Neuronal stem cell (in vitro differentiated cells): ENCODE measurements at regions not wholly inside any gene's neighbourhood (a gene's known extent, or its start where the extent isn't known, plus 50 kb on each side); places are given as distances from the start of the nearest gene placed in this dataset.

ENCODE experiments used
- DNase-seq: peaks from one replicate; pipeline ENCODE4 v3.0.0-alpha.2; 2013; ENCODE audit warnings: low spot score
- H2AFZ ChIP-seq: one replicate; pipeline ENCODE4 v1.6.1; 2013; ENCODE audit warnings: mild to moderate bottlenecking, low read length, inconsistent platforms
- H2AK5ac ChIP-seq: 2 replicates; pipeline ENCODE4 v1.6.1; 2013; ENCODE audit warnings: low read depth, mild to moderate bottlenecking, inconsistent platforms, low read length, moderate library complexity, mixed read lengths
- H2BK120ac ChIP-seq: 2 replicates; pipeline ENCODE4 v1.6.1; 2013; ENCODE audit warnings: low read depth, mild to moderate bottlenecking, inconsistent platforms, low read length, moderate library complexity, mixed read lengths
- H2BK12ac ChIP-seq: one replicate; pipeline ENCODE4 v1.6.1; 2013; ENCODE audit warnings: low read length, inconsistent platforms
- H2BK15ac ChIP-seq: 2 replicates; pipeline ENCODE4 v1.6.1; 2013; ENCODE audit warnings: mild to moderate bottlenecking, low read length, inconsistent platforms, mixed read lengths
- H2BK5ac ChIP-seq: one replicate; pipeline ENCODE4 v1.6.1; 2013; ENCODE audit warnings: inconsistent platforms, mild to moderate bottlenecking, low read length, moderate library complexity
- H3K14ac ChIP-seq: one replicate; pipeline ENCODE4 v1.6.1; 2013; ENCODE audit warnings: low read length, inconsistent platforms
- H3K18ac ChIP-seq: 2 replicates; pipeline ENCODE4 v1.6.1; 2013; ENCODE audit warnings: low read length, inconsistent platforms
- H3K23ac ChIP-seq: 2 replicates; pipeline ENCODE4 v1.6.1; 2013; ENCODE audit warnings: low read depth, mild to moderate bottlenecking, mixed read lengths, low read length, inconsistent platforms; ENCODE audit not compliant: poor library complexity
- H3K27ac ChIP-seq: replicated peaks from 3 replicates; pipeline ENCODE4 v1.5.1; 2013; ENCODE audit warnings: low read length, inconsistent platforms
- H3K27me3 ChIP-seq, 3 experiments: 2 replicates each; pipeline ENCODE4 v1.6.1; 2013; ENCODE audit warnings: low read length in 3 of 3, mild to moderate bottlenecking in 2 of 3, inconsistent platforms in 1 of 3, low read depth in 1 of 3, mixed read lengths in 1 of 3, moderate library complexity in 1 of 3; ENCODE audit not compliant: control insufficient read depth in 3 of 3, insufficient read depth in 3 of 3
- H3K36me3 ChIP-seq, 2 donors: replicated peaks in 1 of 2; 2 replicates each; pipeline ENCODE4 v1.6.1; 2013; ENCODE audit warnings: low read length in 2 of 2; ENCODE audit not compliant: control insufficient read depth in 2 of 2, insufficient read depth in 2 of 2
- H3K4ac ChIP-seq: 2 replicates; pipeline ENCODE4 v1.6.1; 2013; ENCODE audit warnings: inconsistent platforms, mild to moderate bottlenecking, low read length, moderate library complexity
- H3K4me1 ChIP-seq, 2 donors: 1 replicate in 1 of 2; 2 replicates in 1 of 2; pipeline ENCODE4 v1.6.1; 2013; ENCODE audit warnings: low read length in 2 of 2, low read depth in 1 of 2; ENCODE audit not compliant: control insufficient read depth in 2 of 2, insufficient read depth in 1 of 2
- H3K4me2 ChIP-seq: one replicate; pipeline ENCODE4 v1.6.1; 2013; ENCODE audit warnings: mild to moderate bottlenecking, low read length, inconsistent platforms; ENCODE audit not compliant: insufficient read depth, poor library complexity, severe bottlenecking
- H3K4me3 ChIP-seq, 2 donors: 2 replicates each; pipeline ENCODE4 v1.5.1; 2013; ENCODE audit warnings: low read length in 2 of 2, mild to moderate bottlenecking in 2 of 2, inconsistent platforms in 1 of 2, moderate library complexity in 1 of 2
- H3K79me1 ChIP-seq: one replicate; pipeline ENCODE4 v1.6.1; 2013; ENCODE audit warnings: low read depth, mild to moderate bottlenecking, inconsistent platforms, low read length, moderate library complexity
- H3K9ac ChIP-seq: one replicate; pipeline ENCODE4 v1.6.1; 2013; ENCODE audit warnings: mild to moderate bottlenecking, low read depth, low read length, inconsistent platforms; ENCODE audit not compliant: poor library complexity
- H3K9me3 ChIP-seq, 2 donors: replicated peaks in 1 of 2; 2 replicates each; pipeline versions ENCODE3 to v1.6.1; 2013; ENCODE audit warnings: low read length in 2 of 2, mild to moderate bottlenecking in 2 of 2, inconsistent platforms in 1 of 2, low read depth in 1 of 2, mixed read lengths in 1 of 2, moderate library complexity in 1 of 2; ENCODE audit not compliant: control insufficient read depth in 2 of 2, insufficient read depth in 1 of 2
- H4K8ac ChIP-seq: one replicate; pipeline ENCODE4 v1.6.1; 2013; ENCODE audit warnings: low read depth, mild to moderate bottlenecking, inconsistent platforms, low read length, moderate library complexity
- H4K91ac ChIP-seq: one replicate; pipeline ENCODE4 v1.6.1; 2013; ENCODE audit warnings: low read length, low read depth, mild to moderate bottlenecking, inconsistent platforms; ENCODE audit not compliant: poor library complexity
- WGBS, 2 donors: extraction: QIAGEN DNeasy Blood & Tissue Kit; methylation state at CpG; one replicate each; pipeline ENCODE4 v1.1.7; 2013; ENCODE audit warnings: missing lambda C conversion rate in 2 of 2, mixed read lengths in 1 of 2; ENCODE audit not compliant: insufficient read length in 2 of 2, insufficient replicate concordance in 1 of 2; ENCODE audit errors: extremely low coverage in 2 of 2; 5-methylcytosine and 5-hydroxymethylcytosine counted together

GRCh38 chr4:162506253-162506652 is 342.5 kb upstream of the FSTL5 start:
- H3K27ac ChIP-seq, result no peak overlapping the region
- WGBS, 2 donors, result no CpG with 5 or more reads among the region's 2 CpGs
- H3K79me1 ChIP-seq, result no peaks in the 10 kb centered on the region

GRCh38 chr4:162503868-162504267 is 340.1 kb upstream of the FSTL5 start:
- H2AFZ ChIP-seq, result no peak overlapping the region
- no peak for DNase-seq
- H2AK5ac ChIP-seq, result no peak overlapping the region
- H2BK12ac ChIP-seq, result no peak overlapping the region
- no peaks in the 10 kb centered on the region for H3K27me3 ChIP-seq
- H2BK15ac ChIP-seq, result no peak overlapping the region
- H3K4me2 ChIP-seq, result no peak overlapping the region
- no peak overlapping the region for H2BK5ac ChIP-seq
- no peaks in the 10 kb centered on the region for H3K4me1 ChIP-seq
- no peak overlapping the region for H3K14ac ChIP-seq
- H3K27ac ChIP-seq, result no peak overlapping the region
- H4K8ac ChIP-seq, result no peak overlapping the region
- no peaks in the 10 kb centered on the region for H3K79me1 ChIP-seq
- no peak overlapping the region for H3K4me3 ChIP-seq
- no peak overlapping the region for H3K23ac ChIP-seq
- H3K18ac ChIP-seq, result no peak overlapping the region
- no peak overlapping the region for H2BK120ac ChIP-seq
- H4K91ac ChIP-seq, result no peak overlapping the region
- H3K9me3 ChIP-seq, result no peaks in the 10 kb centered on the region
- H3K36me3 ChIP-seq, result no peaks in the 10 kb centered on the region
- H3K9ac ChIP-seq, result no peak overlapping the region
- no peak overlapping the region for H3K4ac ChIP-seq
- no CpG with 5 or more reads among the region's 4 CpGs for WGBS, 2 donors

More at GRCh38 chr4:162506253-162506652, 342.5 kb upstream of the FSTL5 start:
- no peak for DNase-seq
- peaks cover 0 to 2% of the 10 kb centered on the region in 2 donors for H3K4me1 ChIP-seq
- no peaks in the 10 kb centered on the region for H3K9me3 ChIP-seq
- no peak overlapping the region for H3K9ac ChIP-seq
- H2AK5ac ChIP-seq, result no peak overlapping the region
- no peak overlapping the region for H2BK15ac ChIP-seq
- H3K27me3 ChIP-seq, result no peaks in the 10 kb centered on the region
- no peak overlapping the region for H3K23ac ChIP-seq
- H4K8ac ChIP-seq, result no peak overlapping the region
- no peak overlapping the region for H2AFZ ChIP-seq
- no peak overlapping the region for H3K18ac ChIP-seq
- no peaks in the 10 kb centered on the region for H3K36me3 ChIP-seq
- H3K4me3 ChIP-seq, result no peak overlapping the region
- no peak overlapping the region for H2BK120ac ChIP-seq
- H2BK12ac ChIP-seq, result no peak overlapping the region
- no peak overlapping the region for H3K4me2 ChIP-seq
- no peak overlapping the region for H3K4ac ChIP-seq
- H2BK5ac ChIP-seq, result no peak overlapping the region
- H4K91ac ChIP-seq, result no peak overlapping the region
- H3K14ac ChIP-seq, result no peak overlapping the region

- Histone ChIP-seq H3K14ac (no peak overlapping the region), H3K9ac (no peak overlapping the region), H3K27ac (no peak overlapping the region), H3K9me3 (no peaks in the 10 kb centered on the region), H3K27me3 (no peaks in the 10 kb centered on the region), H3K36me3 (no peaks in the 10 kb centered on the region), H3K4me2 (no peak overlapping the region), H2AK5ac (no peak overlapping the region), H3K4ac (no peak overlapping the region), H4K8ac (no peak overlapping the region), H2BK15ac (no peak overlapping the region), H3K23ac (no peak overlapping the region), H2BK120ac (no peak overlapping the region), H3K4me3 (no peak overlapping the region), H4K91ac (no peak overlapping the region), H3K79me1 (no peaks in the 10 kb centered on the region), H3K4me1 (no peaks in the 10 kb centered on the region), H2AFZ (no peak overlapping the region), H2BK5ac (no peak overlapping the region), H2BK12ac (no peak overlapping the region), H3K18ac (no peak overlapping the region)
- no peak for DNase-seq
Observed at GRCh38 chr4:162502109-162502508, 338.3 kb upstream of the FSTL5 start.

- Histone ChIP-seq H3K14ac (no peak overlapping the region), H2AK5ac (no peak overlapping the region), H3K4me1 (no peaks in the 10 kb centered on the region), H4K8ac (no peak overlapping the region), H2BK15ac (no peak overlapping the region), H3K27ac (no peak overlapping the region), H2AFZ (no peak overlapping the region), H3K36me3 (no peaks in the 10 kb centered on the region), H3K18ac (no peak overlapping the region), H3K9ac (no peak overlapping the region), H3K4me3 (no peak overlapping the region), H3K4me2 (no peak overlapping the region), H3K23ac (no peak overlapping the region), H2BK120ac (no peak overlapping the region), H3K79me1 (no peaks in the 10 kb centered on the region), H4K91ac (no peak overlapping the region), H2BK12ac (no peak overlapping the region), H2BK5ac (no peak overlapping the region), H3K27me3 (no peaks in the 10 kb centered on the region), H3K4ac (no peak overlapping the region), H3K9me3 (no peaks in the 10 kb centered on the region)
- DNase-seq, result no peak
- no CpG with 5 or more reads among the region's 1 CpG for WGBS, 2 donors
Observed at GRCh38 chr4:162499478-162499877, 335.7 kb upstream of the FSTL5 start.
